ENCODE measurements at regions not wholly inside any gene's neighbourhood (a gene's known extent, or its start where the extent isn't known, plus 50 kb on each side); places are given as distances from the start of the nearest gene placed in this dataset.

DNA sequence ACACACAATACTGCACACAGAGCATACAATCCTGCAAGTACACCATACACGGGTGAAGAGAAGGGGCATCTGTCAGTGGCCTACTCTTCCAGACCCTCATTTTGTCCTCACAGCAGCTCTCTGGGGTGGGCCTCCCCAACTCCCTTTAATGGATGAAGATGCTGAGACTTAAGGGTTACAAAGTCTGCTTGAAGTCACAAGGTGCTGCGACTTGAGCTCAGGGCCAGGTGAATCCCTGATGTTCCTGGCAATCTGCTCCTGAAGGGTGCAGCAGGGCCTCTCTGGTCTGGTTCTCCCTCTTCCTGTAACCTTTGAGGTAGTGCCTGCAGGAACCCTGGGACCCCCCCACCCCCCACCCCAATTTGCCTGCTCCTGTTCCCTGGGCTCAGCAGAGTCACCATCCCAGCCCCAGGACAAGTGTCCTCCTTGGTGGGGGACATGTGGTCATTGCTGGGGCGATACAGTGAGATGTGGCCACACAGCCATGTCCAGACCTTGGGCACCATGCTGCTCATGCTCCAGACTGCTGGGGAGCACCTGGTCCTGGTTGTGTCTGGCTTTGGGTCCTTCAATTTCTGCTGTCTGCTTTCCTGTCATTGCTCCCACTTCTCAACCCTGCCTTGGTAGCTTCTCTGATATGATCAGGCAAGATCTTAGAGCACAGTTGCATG lies 107.5 kb downstream of the METRNL start:
- WGBS (ENCODE audit: insufficient coverage, insufficient replicate concordance, low lambda C conversion rate, missing lambda C conversion rate): 46% methylated on average over 3 of the region's 3 CpGs
- H3K27me3 ChIP-seq (replicated peaks in 1 of 2; ENCODE audit: control insufficient read depth in 2 of 2, insufficient read depth in 2 of 2, low read length in 1 of 2): no peaks in the 10 kb centered on the region
- no peak for FAIRE-seq
- H3K36me3 ChIP-seq (ENCODE audit: control insufficient read depth in 2 of 2, insufficient read depth in 2 of 2, low read length in 1 of 2): no peaks in the 10 kb centered on the region
- in situ Hi-C loops (cut with MboI) (no loop called here), intact Hi-C loops (cut with micrococcal nuclease; ENCODE audit: unreplicated experiment) (no loop called here)
- H3K4me2 ChIP-seq (ENCODE audit: control insufficient read depth, insufficient read depth): no peak overlapping the region
- H3K27ac ChIP-seq (ENCODE audit: control insufficient read depth, insufficient read depth): no peak overlapping the region
- SMC1A ChIA-PET (ENCODE audit: uncharacterized antibody, unreplicated experiment): no interaction called here
- H3K9ac ChIP-seq (ENCODE audit: control insufficient read depth, insufficient read depth, low read length): no peak overlapping the region
- no peak overlapping the region for H2AFZ ChIP-seq (ENCODE audit: control insufficient read depth, low read depth, low read length)
- peaks cover 2% of the 10 kb centered on the region; the same call in 1 of the 2 replicates for H4K20me1 ChIP-seq (ENCODE audit: control insufficient read depth, insufficient read depth)
- no peaks in the 10 kb centered on the region for H3K79me2 ChIP-seq (ENCODE audit: control insufficient read depth, insufficient read depth, low read length)
- BruUV-seq (replicated peaks): no TSS peak
- no peak overlapping the region for H3K4me3 ChIP-seq
- POLR2A ChIA-PET: no interaction called here
- TF ChIP-seq RELA (IDR thresholded peaks at IDR 0.05; ENCODE audit: borderline replicate concordance, partially characterized antibody) (no peak), TCF3 (IDR thresholded peaks at IDR 0.05; ENCODE audit: borderline replicate concordance, insufficient read depth, low read depth, low read length) (no peak), TAF1 (IDR thresholded peaks at IDR 0.05; ENCODE audit: borderline replicate concordance, low read depth, low read length) (no peak), EZH2 (IDR thresholded peaks at IDR 0.05; ENCODE audit: borderline replicate concordance, control insufficient read depth, low read depth, low read length) (no peak)
- TF ChIP-seq, protein P1, sequence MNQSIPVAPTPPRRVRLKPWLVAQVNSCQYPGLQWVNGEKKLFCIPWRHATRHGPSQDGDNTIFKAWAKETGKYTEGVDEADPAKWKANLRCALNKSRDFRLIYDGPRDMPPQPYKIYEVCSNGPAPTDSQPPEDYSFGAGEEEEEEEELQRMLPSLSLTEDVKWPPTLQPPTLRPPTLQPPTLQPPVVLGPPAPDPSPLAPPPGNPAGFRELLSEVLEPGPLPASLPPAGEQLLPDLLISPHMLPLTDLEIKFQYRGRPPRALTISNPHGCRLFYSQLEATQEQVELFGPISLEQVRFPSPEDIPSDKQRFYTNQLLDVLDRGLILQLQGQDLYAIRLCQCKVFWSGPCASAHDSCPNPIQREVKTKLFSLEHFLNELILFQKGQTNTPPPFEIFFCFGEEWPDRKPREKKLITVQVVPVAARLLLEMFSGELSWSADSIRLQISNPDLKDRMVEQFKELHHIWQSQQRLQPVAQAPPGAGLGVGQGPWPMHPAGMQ (IDR thresholded peaks at IDR 0.05; ENCODE audit: borderline replicate concordance): no peak
- TF ChIP-seq, protein P2, sequence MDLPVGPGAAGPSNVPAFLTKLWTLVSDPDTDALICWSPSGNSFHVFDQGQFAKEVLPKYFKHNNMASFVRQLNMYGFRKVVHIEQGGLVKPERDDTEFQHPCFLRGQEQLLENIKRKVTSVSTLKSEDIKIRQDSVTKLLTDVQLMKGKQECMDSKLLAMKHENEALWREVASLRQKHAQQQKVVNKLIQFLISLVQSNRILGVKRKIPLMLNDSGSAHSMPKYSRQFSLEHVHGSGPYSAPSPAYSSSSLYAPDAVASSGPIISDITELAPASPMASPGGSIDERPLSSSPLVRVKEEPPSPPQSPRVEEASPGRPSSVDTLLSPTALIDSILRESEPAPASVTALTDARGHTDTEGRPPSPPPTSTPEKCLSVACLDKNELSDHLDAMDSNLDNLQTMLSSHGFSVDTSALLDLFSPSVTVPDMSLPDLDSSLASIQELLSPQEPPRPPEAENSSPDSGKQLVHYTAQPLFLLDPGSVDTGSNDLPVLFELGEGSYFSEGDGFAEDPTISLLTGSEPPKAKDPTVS (IDR thresholded peaks at IDR 0.05; ENCODE audit: low read depth, low read length): no peak
- TF ChIP-seq, protein P3, sequence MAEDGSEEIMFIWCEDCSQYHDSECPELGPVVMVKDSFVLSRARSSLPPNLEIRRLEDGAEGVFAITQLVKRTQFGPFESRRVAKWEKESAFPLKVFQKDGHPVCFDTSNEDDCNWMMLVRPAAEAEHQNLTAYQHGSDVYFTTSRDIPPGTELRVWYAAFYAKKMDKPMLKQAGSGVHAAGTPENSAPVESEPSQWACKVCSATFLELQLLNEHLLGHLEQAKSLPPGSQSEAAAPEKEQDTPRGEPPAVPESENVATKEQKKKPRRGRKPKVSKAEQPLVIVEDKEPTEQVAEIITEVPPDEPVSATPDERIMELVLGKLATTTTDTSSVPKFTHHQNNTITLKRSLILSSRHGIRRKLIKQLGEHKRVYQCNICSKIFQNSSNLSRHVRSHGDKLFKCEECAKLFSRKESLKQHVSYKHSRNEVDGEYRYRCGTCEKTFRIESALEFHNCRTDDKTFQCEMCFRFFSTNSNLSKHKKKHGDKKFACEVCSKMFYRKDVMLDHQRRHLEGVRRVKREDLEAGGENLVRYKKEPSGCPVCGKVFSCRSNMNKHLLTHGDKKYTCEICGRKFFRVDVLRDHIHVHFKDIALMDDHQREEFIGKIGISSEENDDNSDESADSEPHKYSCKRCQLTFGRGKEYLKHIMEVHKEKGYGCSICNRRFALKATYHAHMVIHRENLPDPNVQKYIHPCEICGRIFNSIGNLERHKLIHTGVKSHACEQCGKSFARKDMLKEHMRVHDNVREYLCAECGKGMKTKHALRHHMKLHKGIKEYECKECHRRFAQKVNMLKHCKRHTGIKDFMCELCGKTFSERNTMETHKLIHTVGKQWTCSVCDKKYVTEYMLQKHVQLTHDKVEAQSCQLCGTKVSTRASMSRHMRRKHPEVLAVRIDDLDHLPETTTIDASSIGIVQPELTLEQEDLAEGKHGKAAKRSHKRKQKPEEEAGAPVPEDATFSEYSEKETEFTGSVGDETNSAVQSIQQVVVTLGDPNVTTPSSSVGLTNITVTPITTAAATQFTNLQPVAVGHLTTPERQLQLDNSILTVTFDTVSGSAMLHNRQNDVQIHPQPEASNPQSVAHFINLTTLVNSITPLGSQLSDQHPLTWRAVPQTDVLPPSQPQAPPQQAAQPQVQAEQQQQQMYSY (CRISPR knock-in tag; IDR thresholded peaks at IDR 0.05): no peak
- no peak for DNase-seq (ENCODE audit: low read depth, low spot score)
- CTCF ChIA-PET: interaction anchor here (0.6 kb wide), 1 partner anchor 314 kb away, joined by 3 read pairs; no protein-coding TSS in a partner anchor
- peaks cover 3% of the 10 kb centered on the region; the same call in 2 of the 3 replicates for H3K9me3 ChIP-seq (replicated peaks; ENCODE audit: control insufficient read depth, insufficient read depth, low read length)
- no peak for ATAC-seq
- H3K4me1 ChIP-seq (ENCODE audit: control insufficient read depth, insufficient read depth, low read length): no peaks in the 10 kb centered on the region
- RAD21 ChIA-PET (ENCODE audit: unreplicated experiment): no interaction called here

All from GM12878 (cell line).